ENCODE measurements at regions not wholly inside any gene's neighbourhood (a gene's known extent, or its start where the extent isn't known, plus 50 kb on each side); places are given as distances from the start of the nearest gene placed in this dataset.

- TF ChIP-seq ZNF277 (CRISPR knock-in tag; IDR thresholded peaks at IDR 0.05; ENCODE audit: borderline replicate concordance) (no peak), CHCHD3 (CRISPR knock-in tag; IDR thresholded peaks at IDR 0.05) (no peak), CBX1 (IDR thresholded peaks at IDR 0.05; ENCODE audit: low read depth) (no peak), ZNF445 (CRISPR knock-in tag; IDR thresholded peaks at IDR 0.05; ENCODE audit: low read depth) (no peak), ZBTB5 (IDR thresholded peaks at IDR 0.05) (no peak), POLR2G (IDR thresholded peaks at IDR 0.05; ENCODE audit: low read depth, low read length) (no peak), ZNF551 (CRISPR knock-in tag; IDR thresholded peaks at IDR 0.05) (no peak), ZNF384 (IDR thresholded peaks at IDR 0.05; ENCODE audit: low read depth, low read length) (no peak), ZC3H11A (IDR thresholded peaks at IDR 0.05; ENCODE audit: low read depth, low read length) (no peak), POLR2H (tag; IDR thresholded peaks at IDR 0.05; ENCODE audit: low read depth) (no peak), ZBTB17 (CRISPR knock-in tag; IDR thresholded peaks at IDR 0.05) (no peak)
- WGBS (ENCODE audit: insufficient coverage, low coverage, missing lambda C conversion rate): 7% methylated on average over 2 of the region's 2 CpGs
- FAIRE-seq (no peak), DNase-seq (ENCODE audit: extremely low read depth in 1 of 4, low spot score in 3 of 4) (no peak), ATAC-seq (no peak)
- H3K9me1 ChIP-seq (ENCODE audit: control insufficient read depth, insufficient read depth, low read length): no peaks in the 10 kb centered on the region
- no peaks in the 10 kb centered on the region for H4K20me1 ChIP-seq (replicated peaks; ENCODE audit: control insufficient read depth, insufficient read depth, low read length)
- no TSS peak for BruUV-seq (replicated peaks)
- ChIA-PET POLR2A (no interaction called here), CTCF (ENCODE audit: low intra/inter-chr PET ratio) (no interaction called here)
- no peak overlapping the region for H3K9ac ChIP-seq (ENCODE audit: insufficient read depth in 1 of 2, low read depth in 2 of 2, low read length in 2 of 2)
- H3K4me1 ChIP-seq (replicated peaks in 1 of 2; ENCODE audit: control insufficient read depth in 2 of 2, insufficient read depth in 2 of 2, low read length in 2 of 2): no peaks in the 10 kb centered on the region
- no peak overlapping the region for H3K4me3 ChIP-seq
- no peaks in the 10 kb centered on the region for H3K27me3 ChIP-seq (ENCODE audit: control insufficient read depth in 2 of 2, insufficient read depth in 2 of 2, low read length in 2 of 2)
- no peak overlapping the region for H2AFZ ChIP-seq (ENCODE audit: low read depth, low read length)
- no peak overlapping the region for H3K27ac ChIP-seq (ENCODE audit: extremely low read depth, low read depth, low read length)
- intact Hi-C loops (cut with micrococcal nuclease): no loop called here
- H3K36me3 ChIP-seq (ENCODE audit: control insufficient read depth, insufficient read depth, low read length): no peaks in the 10 kb centered on the region
- in situ Hi-C loops (cut with MboI): no loop called here
- H3K9me3 ChIP-seq (replicated peaks; ENCODE audit: control insufficient read depth, insufficient read depth, low read depth, low read length): no peaks in the 10 kb centered on the region
- H3K4me2 ChIP-seq (ENCODE audit: insufficient read depth, low read length): no peak overlapping the region
- H3K79me2 ChIP-seq (ENCODE audit: control insufficient read depth, insufficient read depth, low read length): no peaks in the 10 kb centered on the region
Observed at GRCh38 chr21:19950347-19950746, 1047.9 kb upstream of the NCAM2 start.

All from K562 (cell line).